Activated naive CD8-positive, alpha-beta T cell (primary cell): ENCODE measurements at regions not wholly inside any gene's neighbourhood (a gene's known extent, or its start where the extent isn't known, plus 50 kb on each side); places are given as distances from the start of the nearest gene placed in this dataset.

Experiments
- H3K27ac Mint-ChIP-seq: one replicate; pipeline ENCODE4 v1.8.0; 2021; ENCODE audit warnings: mixed read lengths
- H3K27me3 Mint-ChIP-seq: one replicate; pipeline ENCODE4 v1.8.0; 2021; ENCODE audit warnings: mixed read lengths
- H3K36me3 Mint-ChIP-seq: one replicate; pipeline ENCODE4 v1.8.0; 2021; ENCODE audit warnings: mixed read lengths
- H3K4me1 Mint-ChIP-seq: one replicate; pipeline ENCODE4 v1.8.0; 2021; ENCODE audit warnings: low read depth, mixed read lengths
- H3K4me3 Mint-ChIP-seq: one replicate; pipeline ENCODE4 v1.8.0; 2021; ENCODE audit warnings: mild to moderate bottlenecking, mixed read lengths
- H3K9me3 Mint-ChIP-seq: one replicate; pipeline ENCODE4 v1.8.0; 2021; ENCODE audit warnings: low read depth, mixed read lengths

DNA sequence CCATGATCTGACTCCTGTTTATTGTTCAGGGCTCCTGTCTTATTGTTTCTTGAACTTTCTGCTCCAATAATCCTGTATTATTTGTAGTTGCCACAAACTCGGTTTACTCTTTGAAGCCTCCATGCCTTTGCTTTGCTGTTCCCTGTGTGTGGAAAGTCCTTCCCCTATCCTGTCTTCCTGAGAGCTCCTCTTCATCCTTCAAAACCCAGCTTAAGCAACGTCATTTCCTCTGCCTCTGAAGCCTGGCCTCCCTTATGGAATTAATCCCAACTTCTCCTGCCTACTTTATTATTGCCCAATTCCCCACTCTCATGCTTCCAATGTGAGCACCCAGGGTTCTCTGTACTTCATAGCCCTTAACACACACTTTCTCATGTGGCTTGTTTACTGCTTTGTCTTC lies 766.2 kb downstream of the MED13L start:
- Mint-ChIP-seq H3K36me3 (no peaks in the 10 kb centered on the region), H3K27me3 (no peaks in the 10 kb centered on the region), H3K27ac (no peak overlapping the region), H3K4me3 (no peak overlapping the region), H3K9me3 (peaks cover 11% of the 10 kb centered on the region), H3K4me1 (no peaks in the 10 kb centered on the region)

DNA sequence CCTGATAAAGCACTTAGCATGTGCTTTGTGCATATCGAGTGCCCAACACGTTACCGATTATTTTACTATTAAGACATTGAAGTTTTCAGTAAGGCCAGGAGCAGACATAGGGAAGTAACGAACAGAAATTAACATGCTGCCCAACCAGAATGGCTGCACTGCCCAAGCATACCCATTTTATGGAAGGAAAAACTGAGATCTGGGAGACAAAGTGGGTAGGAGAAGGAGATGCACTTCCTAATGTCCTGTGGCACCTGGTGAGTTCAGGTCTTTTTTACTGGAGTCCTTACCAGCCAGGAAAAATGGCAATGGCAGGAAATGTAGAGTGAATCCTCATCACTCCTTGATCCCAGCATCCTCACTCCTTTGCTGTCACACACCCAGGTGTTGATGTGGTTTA lies 768.5 kb downstream of the MED13L start:
- H3K36me3 Mint-ChIP-seq: no peaks in the 10 kb centered on the region
- H3K9me3 Mint-ChIP-seq: peaks cover 4% of the 10 kb centered on the region
- H3K27me3 Mint-ChIP-seq: no peaks in the 10 kb centered on the region
- H3K4me1 Mint-ChIP-seq: peaks cover 2% of the 10 kb centered on the region
- H3K4me3 Mint-ChIP-seq: no peak overlapping the region
- H3K27ac Mint-ChIP-seq: no peak overlapping the region

DNA sequence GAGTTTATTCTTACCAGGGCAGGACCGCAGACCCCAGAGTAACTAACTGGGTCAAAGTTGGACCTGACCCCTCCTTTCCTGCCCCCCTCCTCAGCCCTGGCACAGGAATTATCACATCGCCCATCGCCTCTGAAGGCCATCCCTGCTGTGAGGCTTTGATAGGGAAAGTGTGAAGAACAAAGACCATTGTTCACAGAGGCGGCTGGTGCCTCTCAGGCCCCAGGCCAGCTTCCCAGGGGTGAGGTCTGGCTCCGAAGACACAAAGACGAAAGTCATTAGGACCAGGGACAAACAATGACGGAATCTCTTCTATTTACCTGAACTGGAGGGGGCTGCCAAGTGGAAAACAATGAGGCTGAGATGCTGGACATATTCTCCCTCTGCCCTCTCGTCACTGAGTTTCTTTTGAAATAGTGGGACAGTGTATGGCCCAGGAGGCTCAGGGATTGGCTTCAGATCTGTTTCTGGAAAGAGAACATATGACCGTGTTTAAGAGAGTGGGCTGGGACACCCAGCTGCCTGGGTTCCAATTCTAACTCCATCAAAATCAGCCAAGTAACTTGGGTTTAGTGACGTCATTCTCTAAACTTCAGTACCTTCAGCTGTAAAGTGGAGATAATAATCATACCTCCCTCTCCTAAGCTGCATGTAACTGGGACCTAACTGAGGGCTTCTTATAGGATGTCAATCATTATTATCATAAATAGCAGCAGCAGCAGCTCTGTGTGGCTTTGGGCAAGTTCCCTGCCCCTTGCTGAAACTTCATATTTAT lies 769.4 kb downstream of the MED13L start:
- H3K27me3 Mint-ChIP-seq: no peaks in the 10 kb centered on the region
- no peak overlapping the region for H3K27ac Mint-ChIP-seq
- peaks cover 4% of the 10 kb centered on the region for H3K9me3 Mint-ChIP-seq

DNA sequence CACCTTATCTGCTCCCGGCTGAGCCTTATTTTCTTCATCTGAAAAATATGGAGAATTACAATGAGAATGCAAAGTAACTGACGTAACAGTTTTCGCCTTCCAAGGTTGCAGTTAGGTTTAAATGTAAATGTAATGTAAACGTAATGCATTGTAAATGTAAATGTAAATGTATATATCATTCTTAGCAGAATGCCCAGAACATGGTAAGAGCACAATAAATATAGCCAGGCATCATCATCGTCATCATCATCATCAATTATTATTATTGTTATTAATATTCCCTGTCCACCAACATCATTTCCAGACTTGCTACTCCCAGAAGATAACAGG lies 770.0 kb downstream of the MED13L start:
- Mint-ChIP-seq H3K4me1 (peaks cover 2% of the 10 kb centered on the region), H3K36me3 (no peaks in the 10 kb centered on the region), H3K27ac (no peak overlapping the region), H3K27me3 (no peaks in the 10 kb centered on the region), H3K4me3 (no peak overlapping the region), H3K9me3 (no peaks in the 10 kb centered on the region)

More for the DNA sequence above, 769.4 kb downstream of the MED13L start:
- Mint-ChIP-seq H3K36me3 (no peaks in the 10 kb centered on the region), H3K4me3 (no peak overlapping the region), H3K4me1 (peaks cover 2% of the 10 kb centered on the region)

DNA sequence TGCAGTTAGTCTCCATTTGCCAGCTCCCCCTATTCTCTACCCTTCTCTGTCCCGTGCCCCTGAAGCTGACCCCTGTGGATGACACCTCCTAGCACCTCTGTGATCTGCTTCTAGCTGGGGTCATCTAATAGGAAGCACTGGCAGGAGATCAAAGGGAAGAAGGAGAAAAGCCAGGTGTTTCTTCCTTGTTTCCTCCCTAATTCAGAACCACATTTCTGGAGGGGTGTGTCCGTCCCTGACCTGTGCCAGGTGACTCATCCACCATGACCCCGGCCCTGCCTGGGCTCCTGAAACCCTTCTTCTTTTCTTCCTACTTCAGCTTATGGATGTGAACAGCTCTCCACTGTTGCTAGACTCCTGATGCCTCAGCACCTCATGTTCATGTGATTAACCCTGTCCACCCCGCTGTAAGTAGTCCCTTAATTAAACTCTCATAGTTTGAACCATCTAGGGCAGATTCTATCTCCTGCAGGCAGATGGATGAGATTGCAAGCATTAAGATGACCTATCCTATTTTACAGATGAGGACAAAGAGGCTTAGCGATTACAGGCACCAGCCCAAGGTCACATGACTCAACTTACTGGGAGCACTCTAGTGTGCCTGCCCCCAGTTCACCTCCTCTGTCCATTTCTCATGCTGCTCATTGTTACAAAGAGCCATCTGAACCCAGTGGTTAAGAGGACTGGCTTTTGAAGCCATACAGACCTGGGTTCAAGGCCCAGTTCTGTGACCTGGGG lies 770.5 kb downstream of the MED13L start:
- H3K27me3 Mint-ChIP-seq: no peaks in the 10 kb centered on the region
- H3K4me1 Mint-ChIP-seq: peaks cover 2% of the 10 kb centered on the region
- no peak overlapping the region for H3K4me3 Mint-ChIP-seq
- H3K9me3 Mint-ChIP-seq: no peaks in the 10 kb centered on the region
- no peak overlapping the region for H3K27ac Mint-ChIP-seq
- no peaks in the 10 kb centered on the region for H3K36me3 Mint-ChIP-seq

DNA sequence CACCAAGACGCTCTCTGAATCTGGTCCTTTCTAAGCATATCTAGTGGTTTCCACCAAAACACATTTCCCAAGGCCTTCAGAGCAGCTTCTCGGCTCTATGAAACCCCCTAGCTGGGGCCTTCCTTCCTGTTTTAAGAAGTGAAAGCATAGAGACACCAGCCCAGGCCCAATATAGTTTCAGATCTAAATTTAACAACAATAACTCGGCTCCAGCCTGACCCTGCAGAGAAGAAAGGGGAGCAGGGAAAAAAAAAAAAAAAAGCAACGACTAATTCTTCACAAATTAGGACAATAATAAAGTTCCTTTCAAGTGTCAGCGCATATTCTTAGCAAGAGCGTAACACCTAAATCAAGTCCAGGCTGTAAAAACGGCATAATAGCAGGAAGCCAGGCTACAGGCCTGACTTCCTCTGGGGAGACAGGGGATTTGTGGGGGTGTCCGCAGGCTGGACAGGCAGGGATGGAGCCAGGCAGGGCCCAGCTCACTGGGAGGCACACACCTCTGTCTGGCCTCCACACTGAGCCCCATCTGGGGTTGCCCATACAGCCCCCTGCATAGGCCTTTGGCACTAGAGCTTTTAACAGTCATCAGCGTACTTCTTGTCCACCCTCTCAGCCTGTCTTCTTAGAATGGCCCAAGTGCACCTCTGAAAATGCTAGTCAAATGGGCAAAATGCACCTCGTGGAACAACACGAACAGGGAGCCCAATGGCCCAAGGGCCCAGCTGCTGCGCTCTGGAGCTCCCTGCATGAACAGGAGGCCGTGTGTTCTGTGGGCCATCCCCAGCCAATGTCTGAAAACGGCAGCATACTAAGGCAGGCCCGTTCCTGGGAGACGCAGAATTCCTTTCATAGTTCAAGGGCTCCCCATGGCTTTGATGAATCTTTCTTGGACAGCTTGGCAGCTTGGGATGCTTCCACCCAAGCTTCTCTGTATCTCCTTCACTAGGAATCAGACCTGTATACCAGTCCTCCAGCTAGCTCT lies 772.9 kb downstream of the MED13L start:
- H3K36me3 Mint-ChIP-seq: no peaks in the 10 kb centered on the region
- H3K4me3 Mint-ChIP-seq: no peak overlapping the region
- H3K9me3 Mint-ChIP-seq: no peaks in the 10 kb centered on the region
- peaks cover 2% of the 10 kb centered on the region for H3K4me1 Mint-ChIP-seq
- no peaks in the 10 kb centered on the region for H3K27me3 Mint-ChIP-seq
- H3K27ac Mint-ChIP-seq: no peak overlapping the region

DNA sequence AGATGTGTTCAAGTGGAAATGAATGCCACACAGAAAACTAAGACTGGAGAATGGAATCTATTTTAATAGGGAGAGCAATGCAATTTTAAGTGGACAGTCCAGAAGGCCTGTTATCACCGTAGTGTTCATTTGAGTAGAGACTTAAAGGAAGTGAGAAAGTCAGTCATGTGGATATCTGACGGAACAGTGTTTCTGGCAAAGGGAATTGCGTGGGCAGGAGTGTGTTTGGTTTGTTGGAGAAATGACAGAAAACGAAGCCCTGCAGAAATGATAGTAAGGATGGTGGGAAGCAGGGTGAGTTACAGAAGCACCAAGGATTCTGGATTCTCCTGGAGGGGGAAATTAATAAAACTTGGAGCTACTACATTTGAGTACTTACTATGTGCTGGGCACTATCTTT lies 776.6 kb downstream of the MED13L start:
- H3K4me1 Mint-ChIP-seq: peaks cover 2% of the 10 kb centered on the region
- H3K9me3 Mint-ChIP-seq: no peaks in the 10 kb centered on the region
- no peaks in the 10 kb centered on the region for H3K36me3 Mint-ChIP-seq
- no peaks in the 10 kb centered on the region for H3K27me3 Mint-ChIP-seq
- no peak overlapping the region for H3K27ac Mint-ChIP-seq
- H3K4me3 Mint-ChIP-seq: no peak overlapping the region

DNA sequence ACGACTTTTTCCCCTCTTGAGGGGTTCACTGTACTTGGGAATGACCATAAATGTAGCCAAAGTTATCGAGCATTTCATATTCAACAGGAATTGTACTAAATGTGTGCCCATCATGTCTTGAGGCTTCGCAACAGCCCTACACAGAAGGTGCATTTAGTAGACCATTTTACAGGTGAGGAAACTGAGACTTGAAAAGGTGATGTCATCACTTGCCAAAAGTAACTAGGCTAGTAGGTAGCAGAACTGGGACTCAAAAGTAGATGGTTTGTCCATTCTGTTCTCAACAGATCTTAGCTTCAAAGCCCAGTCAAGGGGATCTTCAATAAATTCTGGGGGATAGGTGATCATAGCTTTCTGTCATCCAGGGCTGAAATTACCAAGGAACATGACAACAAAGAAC lies 782.2 kb downstream of the MED13L start:
- H3K36me3 Mint-ChIP-seq: no peaks in the 10 kb centered on the region
- H3K9me3 Mint-ChIP-seq: no peaks in the 10 kb centered on the region
- no peaks in the 10 kb centered on the region for H3K27me3 Mint-ChIP-seq
- no peak overlapping the region for H3K4me3 Mint-ChIP-seq
- H3K4me1 Mint-ChIP-seq: no peaks in the 10 kb centered on the region
- no peak overlapping the region for H3K27ac Mint-ChIP-seq

DNA sequence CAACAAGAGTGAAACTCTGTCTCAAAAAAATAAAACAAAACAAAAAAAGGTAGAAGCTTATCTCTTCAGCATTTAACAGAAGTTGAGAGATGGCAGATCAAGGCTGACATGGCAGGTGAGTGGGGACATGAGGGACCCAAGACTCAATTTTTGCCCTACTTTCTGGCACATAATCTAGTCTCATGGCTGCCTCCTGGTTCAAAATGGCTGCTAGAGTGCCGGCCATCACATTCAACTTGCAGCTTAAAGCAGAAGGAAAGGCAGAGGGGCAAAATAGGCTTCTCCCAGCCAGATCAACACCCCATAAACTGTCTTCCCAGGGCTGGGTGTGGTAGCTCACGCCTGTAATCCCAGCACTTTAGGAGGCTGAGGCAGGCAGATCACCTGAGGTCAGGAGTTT lies 784.9 kb downstream of the MED13L start:
- no peaks in the 10 kb centered on the region for H3K36me3 Mint-ChIP-seq
- no peak overlapping the region for H3K27ac Mint-ChIP-seq
- H3K27me3 Mint-ChIP-seq: no peaks in the 10 kb centered on the region
- H3K9me3 Mint-ChIP-seq: no peaks in the 10 kb centered on the region
- H3K4me3 Mint-ChIP-seq: no peak overlapping the region
- H3K4me1 Mint-ChIP-seq: no peaks in the 10 kb centered on the region

DNA sequence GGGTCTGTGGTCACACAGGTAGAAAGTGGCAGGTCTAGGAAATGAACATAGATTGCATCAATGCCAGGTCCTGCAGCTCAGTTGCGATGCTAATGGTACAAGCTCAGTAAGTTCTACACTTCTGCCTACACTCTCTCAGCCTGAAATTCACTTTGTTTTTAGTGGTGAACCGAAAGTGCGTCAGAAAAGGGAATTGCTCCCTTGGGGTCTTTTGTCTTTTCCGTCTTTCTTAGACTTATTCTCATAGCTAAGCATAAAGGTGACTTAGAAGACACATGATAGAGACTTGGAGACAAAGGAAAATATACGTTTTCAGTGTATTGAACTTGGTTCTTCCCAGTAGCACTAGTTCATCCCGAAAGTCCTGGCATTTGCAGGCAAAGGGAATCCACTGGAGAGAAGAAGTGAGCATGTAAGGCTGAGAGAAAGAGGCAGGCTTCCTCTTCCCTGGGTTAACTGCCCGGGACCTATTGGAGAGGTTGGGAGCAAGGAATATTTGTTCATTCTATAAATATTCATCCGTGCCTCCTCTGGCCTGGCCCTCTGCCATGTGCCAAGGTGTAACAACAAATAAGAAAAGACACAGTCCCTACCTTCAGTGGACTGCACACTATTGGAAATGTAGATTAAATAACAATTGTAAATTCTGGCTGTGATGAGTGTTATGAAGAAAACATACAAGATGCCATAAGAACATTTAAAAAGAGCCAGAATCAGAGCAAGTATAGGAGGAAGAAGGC lies 785.8 kb downstream of the MED13L start:
- H3K27ac Mint-ChIP-seq: no peak overlapping the region
- H3K27me3 Mint-ChIP-seq: no peaks in the 10 kb centered on the region
- H3K4me3 Mint-ChIP-seq: no peak overlapping the region
- H3K9me3 Mint-ChIP-seq: no peaks in the 10 kb centered on the region
- H3K4me1 Mint-ChIP-seq: no peaks in the 10 kb centered on the region
- no peaks in the 10 kb centered on the region for H3K36me3 Mint-ChIP-seq

DNA sequence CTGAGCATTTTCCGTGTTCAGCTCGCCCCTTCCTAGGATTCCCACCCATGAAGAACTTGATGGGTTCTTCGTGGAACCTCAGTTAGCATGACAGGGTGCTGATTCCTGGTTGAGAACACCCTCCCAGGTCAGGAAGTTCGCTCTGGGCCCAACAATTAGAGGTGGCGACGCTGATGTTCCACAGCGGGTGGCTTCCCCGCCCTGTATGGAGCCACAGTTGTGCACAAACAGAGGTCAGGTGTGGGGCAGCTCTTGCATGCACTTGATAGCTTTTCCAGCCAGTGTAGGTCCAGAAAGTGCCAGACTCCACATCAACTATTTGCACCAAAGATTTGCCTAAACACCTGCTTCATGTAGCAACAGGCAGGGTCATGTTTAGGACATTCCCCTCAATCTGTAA lies 788.2 kb downstream of the MED13L start:
- no peaks in the 10 kb centered on the region for H3K36me3 Mint-ChIP-seq
- no peaks in the 10 kb centered on the region for H3K9me3 Mint-ChIP-seq
- H3K27me3 Mint-ChIP-seq: no peaks in the 10 kb centered on the region
- H3K4me1 Mint-ChIP-seq: no peaks in the 10 kb centered on the region
- H3K4me3 Mint-ChIP-seq: no peak overlapping the region
- H3K27ac Mint-ChIP-seq: no peak overlapping the region

DNA sequence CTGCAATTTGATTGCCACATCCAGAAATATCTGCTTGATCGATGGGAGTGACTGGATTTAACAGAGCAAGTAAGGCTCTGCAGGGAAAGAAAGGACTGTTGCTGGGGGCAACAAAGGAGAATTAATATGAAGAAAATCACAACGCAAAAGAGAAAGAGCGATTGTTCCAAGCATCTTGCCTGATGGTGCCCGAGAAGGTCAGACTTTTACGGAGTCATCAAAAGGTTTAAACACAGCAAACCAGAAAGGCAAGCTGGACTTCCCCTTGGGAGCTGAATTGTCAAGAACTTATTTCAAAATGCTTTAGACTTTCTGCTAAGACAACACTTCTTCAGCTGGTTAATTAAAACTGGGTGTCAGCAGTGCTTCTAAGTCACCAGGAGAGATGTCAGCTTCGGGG lies 791.5 kb downstream of the MED13L start:
- Mint-ChIP-seq H3K4me1 (no peaks in the 10 kb centered on the region), H3K36me3 (no peaks in the 10 kb centered on the region), H3K27me3 (no peaks in the 10 kb centered on the region), H3K27ac (no peak overlapping the region), H3K4me3 (no peak overlapping the region), H3K9me3 (no peaks in the 10 kb centered on the region)

DNA sequence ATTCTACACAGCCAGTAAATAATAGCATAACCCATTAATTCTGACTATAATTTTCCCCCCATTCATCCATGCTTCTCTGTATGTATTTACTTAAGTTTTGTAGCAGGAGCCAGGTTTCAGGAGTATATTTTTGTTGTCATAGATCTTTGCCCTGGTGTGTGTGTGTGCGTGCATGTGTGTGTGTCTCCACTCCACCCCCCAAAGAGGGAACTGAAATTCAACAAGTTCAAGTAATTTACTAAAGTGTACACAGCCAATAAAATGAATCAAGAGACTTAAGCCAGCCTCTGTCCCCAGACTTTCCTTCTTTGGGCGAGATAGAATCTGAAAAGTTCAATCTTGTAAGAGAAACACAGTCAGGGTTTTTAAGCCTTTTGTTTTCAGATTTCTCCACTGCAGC lies 792.0 kb downstream of the MED13L start:
- H3K36me3 Mint-ChIP-seq: no peaks in the 10 kb centered on the region
- no peak overlapping the region for H3K27ac Mint-ChIP-seq
- no peaks in the 10 kb centered on the region for H3K4me1 Mint-ChIP-seq
- no peak overlapping the region for H3K4me3 Mint-ChIP-seq
- no peaks in the 10 kb centered on the region for H3K27me3 Mint-ChIP-seq
- no peaks in the 10 kb centered on the region for H3K9me3 Mint-ChIP-seq

DNA sequence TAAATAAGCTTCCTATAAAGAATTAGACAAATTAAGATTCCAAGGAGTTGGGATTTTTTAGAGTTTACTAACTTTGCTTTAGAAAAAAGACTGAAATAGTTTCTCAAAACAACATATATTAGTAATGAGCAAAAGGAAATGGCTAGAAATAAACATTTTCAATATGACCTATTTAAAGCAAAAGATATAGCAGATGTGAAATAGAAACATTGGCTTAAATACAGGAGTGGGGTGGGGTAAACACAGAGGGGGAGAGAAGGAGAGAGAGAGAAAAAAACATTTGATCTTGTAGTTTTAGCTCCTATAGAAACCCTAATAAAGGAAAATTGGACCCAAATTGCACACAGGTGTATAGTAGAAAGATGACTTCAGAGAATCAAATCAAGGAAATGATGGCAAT lies 794.5 kb downstream of the MED13L start:
- Mint-ChIP-seq H3K4me1 (no peaks in the 10 kb centered on the region), H3K4me3 (no peak overlapping the region), H3K36me3 (no peaks in the 10 kb centered on the region), H3K27ac (no peak overlapping the region), H3K9me3 (no peaks in the 10 kb centered on the region), H3K27me3 (no peaks in the 10 kb centered on the region)
